ENCODE measurements at regions not wholly inside any gene's neighbourhood (a gene's known extent, or its start where the extent isn't known, plus 50 kb on each side); places are given as distances from the start of the nearest gene placed in this dataset.

- TF ChIP-seq CTCF (IDR thresholded peaks at IDR 0.05) (no peak), EP300 (IDR thresholded peaks at IDR 0.05) (no peak), POLR2AphosphoS5 (IDR thresholded peaks at IDR 0.05) (no peak)
Measured at GRCh38 chr2:11099122-11100065, 55.9 kb upstream of the SLC66A3 start.

Measured in gastroesophageal sphincter (tissue), 3 donors.